Stimulated activated naive CD4-positive, alpha-beta T cell (primary cell): ENCODE measurements at regions not wholly inside any gene's neighbourhood (a gene's known extent, or its start where the extent isn't known, plus 50 kb on each side); places are given as distances from the start of the nearest gene placed in this dataset.
"Not testable (repeated sequence)": the region's sequence is repeated elsewhere in the genome, so short reads cannot be mapped to it uniquely, and the experiment has no call there.

Experiments used
- DNase-seq, 6 experiments: peaks; one replicate each; lab custom pipeline; 2025; lab: John Stamatoyannopoulos, UW

DNA sequence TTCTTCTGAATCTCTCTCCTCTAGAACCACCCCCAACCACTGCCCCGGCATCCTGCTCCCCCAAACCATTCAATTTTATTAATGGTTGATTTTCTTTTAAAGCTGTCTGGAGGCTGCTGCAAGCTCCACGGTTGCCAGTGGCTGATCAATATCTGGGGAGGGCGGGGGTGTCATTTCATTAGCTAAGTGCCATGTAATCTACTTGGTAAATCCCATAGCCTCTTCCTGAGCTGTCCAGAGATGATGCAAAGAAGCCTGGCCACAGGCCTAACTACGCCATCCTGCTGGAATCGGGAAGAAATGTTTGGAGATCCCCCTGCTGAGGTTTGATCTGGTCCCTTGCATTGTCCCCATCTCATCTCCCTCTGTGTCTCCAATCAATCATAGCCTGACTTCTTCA, 440.1 kb downstream of the MIAT start:
- DNase-seq: no peak

- no peak for DNase-seq
Observed at GRCh38 chr22:27097933-27098332, 440.5 kb downstream of the MIAT start.

DNA sequence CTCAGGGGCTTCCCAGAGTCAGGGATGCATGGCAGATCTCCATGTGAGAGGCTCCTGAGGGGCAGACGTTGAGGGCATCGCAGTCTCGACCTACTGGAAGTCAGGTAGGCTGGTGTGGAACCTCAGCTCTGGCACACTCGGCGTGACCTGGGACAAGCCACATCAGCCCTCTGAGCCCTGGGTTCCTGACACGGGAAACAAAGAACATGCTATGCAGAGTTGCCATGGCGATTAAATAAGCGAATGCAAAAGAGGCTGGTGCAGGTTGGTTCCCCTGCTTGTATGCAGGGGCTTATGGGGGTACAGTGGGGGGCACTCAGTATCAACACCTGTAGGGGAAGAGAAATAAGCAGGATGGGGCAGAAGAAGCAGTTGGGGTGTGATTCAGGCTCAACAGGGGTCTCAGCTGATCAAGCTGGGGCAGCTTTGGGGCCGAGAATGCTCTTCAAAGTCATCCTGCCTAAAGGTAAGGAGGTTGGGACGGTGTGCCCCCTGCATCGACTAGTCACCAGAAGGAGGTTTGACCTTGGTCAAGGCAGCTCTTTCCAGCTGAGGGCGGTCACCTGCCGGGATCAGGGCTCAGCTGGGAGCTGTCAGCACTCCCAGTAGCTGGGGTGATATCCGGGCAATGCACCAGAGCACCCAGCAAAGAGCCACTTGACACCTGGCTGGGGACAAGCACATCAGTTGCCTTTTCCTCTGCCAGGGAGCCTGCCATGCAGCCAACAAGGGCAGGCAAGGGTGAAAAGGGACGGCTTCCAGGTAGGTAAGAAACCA, 442.7 kb downstream of the MIAT start:
- no peak for DNase-seq

DNA sequence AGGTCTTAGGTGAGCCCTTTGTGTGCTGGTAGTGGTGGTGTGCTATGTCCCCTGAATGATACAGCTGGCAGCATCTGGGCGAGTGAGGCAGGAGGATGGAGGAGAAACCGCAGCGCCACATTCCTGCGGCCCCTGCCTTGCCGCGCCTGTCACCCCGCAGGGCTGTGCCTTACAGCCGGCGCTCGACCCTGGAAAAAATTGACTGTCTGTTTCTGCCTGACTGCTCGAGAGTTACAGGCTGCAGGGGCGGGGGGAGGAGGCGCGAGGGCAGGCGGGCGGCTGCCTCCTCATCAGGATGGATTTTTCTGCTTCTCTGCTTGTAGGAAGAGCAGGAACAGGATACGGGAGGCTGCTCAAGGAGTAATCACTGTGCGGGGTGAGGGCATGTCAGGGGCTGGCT, 443.4 kb downstream of the MIAT start:
- no peak for DNase-seq

DNA sequence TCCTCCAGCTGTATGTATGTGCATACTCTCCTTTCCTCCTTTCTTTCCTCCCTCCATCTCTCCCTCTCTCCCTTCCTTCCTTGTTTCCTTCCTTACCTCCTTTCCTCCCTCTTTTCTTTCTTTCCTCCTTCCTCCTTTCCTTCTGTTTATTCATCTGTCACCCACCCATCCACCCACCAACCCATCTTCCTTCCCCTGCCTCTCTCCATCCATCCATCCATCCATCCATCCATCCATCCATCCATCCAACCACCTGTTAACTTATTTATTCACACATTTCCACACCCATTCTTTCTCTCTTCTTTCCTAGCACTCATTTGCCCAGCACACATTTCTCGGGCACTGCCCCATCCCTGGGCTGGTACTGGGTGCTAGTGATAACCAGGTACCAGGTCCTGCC, 443.9 kb downstream of the MIAT start:
- DNase-seq: no peak

- no peak for DNase-seq
Observed at GRCh38 chr22:27104449-27104848, 447.1 kb downstream of the MIAT start.

DNA sequence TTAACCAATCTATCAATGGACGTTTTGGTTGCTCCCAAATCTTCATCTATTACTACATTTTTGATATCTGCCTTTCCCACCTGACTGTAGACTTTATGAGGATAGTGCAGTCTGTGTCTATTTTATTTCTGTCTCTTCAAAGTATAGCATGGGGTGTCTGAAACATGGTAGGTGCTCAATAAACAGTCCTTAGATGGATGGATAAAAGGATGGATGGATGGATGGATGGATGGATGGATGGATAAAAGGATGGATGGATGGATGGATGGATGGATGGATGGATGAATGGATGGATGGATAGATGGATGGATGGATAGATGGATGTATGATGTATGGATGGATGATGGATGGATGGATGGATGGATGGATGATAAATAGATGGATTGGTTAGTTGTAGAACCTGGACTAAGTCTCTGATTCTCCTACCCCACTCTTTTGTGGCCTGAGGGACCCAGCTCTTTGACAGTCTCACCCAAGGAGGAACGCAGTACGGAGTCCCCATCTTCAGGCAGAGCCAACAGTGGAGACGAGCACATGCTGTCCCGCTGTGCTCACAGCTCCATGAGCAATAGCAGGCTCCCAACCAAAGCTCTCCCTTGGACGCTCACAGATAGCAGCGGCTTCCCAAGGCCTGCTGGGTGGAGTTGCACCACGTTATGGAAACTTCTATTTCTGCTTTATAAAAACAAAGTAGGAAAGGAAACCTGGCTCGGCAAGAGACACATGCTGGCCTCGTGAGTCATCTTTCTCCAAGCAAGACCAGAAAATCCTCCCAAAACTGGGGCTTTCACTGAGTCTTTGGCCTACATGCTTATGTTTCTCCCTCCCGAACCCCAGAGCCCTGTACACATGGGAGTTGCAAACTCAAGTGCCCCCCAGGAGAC, 448.0 kb downstream of the MIAT start:
- DNase-seq: no peak

- DNase-seq: no peak
Observed at GRCh38 chr22:27106985-27107384, 449.6 kb downstream of the MIAT start.

- no peak for DNase-seq
Observed at GRCh38 chr22:27107386-27107785, 450.0 kb downstream of the MIAT start.

GRCh38 chr22:27107824-27108223, 450.4 kb downstream of the MIAT start:
- no peak for DNase-seq

GRCh38 chr22:27108425-27109114, 451.2 kb downstream of the MIAT start:
- no peak for DNase-seq

DNA sequence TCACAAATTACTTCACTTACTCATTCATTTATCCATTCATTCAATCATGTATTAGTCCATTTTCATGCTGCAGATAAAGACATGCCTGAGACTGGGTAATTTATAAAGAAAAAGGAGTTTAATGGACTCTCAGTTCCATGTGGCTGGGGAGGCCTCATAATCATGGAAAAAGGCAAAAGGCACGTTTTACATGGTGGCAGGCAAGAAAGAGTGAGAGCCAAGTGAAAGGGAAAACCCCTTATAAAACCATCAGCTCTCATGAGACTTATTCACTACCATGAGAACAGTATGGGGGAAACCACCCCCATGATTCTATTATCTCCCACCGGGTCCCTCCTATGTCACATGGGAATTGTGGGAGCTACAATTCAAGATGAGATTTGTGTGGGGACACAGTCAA, 452.0 kb downstream of the MIAT start:
- DNase-seq: not testable (repeated sequence)

- no peak for DNase-seq
Observed at GRCh38 chr22:27110665-27111451, 453.5 kb downstream of the MIAT start.

- no peak for DNase-seq
Observed at GRCh38 chr22:27111796-27112672, 454.6 kb downstream of the MIAT start.

GRCh38 chr22:27113211-27113635, 455.8 kb downstream of the MIAT start:
- no peak for DNase-seq

DNA sequence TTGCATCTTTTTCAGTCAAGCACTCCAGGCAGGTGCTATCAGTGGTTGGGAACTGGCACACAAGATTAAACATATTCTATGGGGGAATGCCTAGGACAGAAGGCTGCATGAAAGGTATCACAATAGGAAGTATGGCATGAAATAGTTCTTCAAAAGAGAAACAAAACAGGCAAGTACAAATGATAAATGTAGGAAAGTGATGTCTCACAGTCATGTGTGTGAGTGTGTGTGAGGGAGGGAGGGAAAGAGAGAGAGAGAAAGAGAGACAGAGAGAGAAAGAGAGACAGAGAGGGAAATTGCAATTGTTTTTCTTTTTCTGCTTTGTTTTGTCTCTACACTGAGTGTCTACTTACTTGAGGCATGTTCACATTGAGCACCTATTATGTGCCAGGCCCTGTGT, 456.3 kb downstream of the MIAT start:
- DNase-seq: no peak

- DNase-seq: no peak
Observed at GRCh38 chr22:27114186-27114585, 456.8 kb downstream of the MIAT start.

GRCh38 chr22:27115410-27115809, 458.0 kb downstream of the MIAT start:
- DNase-seq: no peak

DNA sequence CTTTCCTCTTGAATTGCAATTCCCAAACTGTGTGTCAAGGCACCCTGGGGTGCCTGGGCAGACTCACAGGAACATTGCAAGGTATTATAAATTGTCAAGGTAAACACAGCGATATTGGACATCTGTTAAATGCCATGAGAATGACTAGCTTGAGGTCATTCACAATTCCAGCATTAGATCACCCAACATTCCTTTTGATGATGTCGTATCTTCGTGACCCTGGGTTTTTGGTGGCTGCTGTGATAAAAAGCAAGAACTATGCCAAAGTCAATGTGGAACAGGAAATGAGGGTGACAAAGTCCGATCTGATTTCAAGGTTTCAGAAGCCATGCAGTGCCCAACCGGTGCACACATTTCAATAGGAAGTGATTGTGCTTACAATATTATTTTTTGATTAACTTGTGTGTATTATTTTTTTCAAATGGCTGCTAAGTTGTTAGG, 458.4 kb downstream of the MIAT start:
- no peak for DNase-seq

DNA sequence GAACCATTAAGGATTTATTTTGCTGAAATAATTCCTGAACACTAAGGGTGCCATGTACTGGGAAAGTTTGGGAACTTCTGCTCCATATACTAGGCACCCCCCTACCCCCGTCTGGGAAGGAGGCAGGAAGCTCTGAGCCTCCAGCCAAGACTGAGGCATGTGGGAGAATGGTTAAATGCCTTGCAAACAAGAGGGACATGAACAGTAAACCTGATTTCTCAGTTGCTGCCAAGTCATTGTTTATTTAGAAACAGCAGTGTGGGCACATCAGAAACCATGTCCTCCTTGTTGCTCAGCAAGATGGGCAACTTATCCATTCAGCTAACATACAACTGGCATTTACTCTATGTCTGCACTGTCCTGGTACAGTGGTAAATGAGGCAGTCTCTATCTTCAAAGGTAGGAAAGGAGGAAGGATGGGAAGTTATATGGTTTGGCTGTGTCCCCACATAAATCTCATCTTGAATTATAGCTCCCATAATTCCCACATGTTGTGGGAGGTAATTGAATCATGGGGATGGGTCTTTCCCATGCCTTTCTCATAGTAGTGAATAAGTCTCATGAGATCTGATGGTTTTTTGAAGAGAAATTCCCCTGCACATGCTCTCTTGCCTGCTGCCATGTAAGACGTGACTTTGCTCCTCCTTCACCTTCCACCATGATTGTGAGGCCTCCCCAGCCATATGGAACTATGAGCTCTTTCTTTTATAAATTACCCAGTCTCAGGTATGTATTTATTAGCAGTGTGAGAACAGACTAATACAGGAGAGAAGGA, 459.1 kb downstream of the MIAT start:
- DNase-seq: no peak
